ENCODE measurements at regions not wholly inside any gene's neighbourhood (a gene's known extent, or its start where the extent isn't known, plus 50 kb on each side); places are given as distances from the start of the nearest gene placed in this dataset.

DNA sequence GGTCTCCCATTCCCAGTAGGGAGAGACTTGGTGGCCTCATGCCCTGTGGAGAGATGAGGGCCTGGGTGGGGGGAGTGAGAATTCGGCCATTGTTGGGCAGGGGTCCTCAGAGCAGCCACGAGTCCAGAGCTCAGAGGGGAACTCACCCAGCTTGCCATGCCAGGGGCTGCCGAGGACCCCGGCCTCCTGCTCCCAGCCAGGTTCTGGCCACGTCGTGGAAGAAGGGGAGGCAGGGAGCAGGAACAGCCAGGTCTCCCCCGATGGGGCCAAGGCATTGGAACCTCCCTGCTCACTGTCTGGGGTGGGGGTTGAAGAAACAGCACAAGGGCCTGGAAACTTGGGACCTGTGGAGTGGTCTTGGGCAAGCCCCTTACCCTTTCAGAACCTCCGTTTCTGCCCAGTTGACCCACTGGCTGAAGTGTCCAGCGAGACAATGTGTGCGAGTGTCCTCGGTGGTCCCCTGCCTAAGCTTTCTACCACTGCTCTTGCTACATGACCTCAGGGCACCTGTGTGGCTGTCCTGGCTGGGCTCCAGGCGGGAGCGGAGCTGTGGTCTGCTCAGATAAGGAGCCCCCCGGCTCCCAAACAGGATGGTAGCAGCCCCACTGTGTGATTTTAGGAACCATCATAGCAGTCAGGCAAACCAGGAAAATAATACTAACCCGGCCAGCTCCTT, 74.7 kb upstream of the WNT11 start:
- DNase-seq (ENCODE audit: low read depth), result no peak
- TF ChIP-seq, protein P1, sequence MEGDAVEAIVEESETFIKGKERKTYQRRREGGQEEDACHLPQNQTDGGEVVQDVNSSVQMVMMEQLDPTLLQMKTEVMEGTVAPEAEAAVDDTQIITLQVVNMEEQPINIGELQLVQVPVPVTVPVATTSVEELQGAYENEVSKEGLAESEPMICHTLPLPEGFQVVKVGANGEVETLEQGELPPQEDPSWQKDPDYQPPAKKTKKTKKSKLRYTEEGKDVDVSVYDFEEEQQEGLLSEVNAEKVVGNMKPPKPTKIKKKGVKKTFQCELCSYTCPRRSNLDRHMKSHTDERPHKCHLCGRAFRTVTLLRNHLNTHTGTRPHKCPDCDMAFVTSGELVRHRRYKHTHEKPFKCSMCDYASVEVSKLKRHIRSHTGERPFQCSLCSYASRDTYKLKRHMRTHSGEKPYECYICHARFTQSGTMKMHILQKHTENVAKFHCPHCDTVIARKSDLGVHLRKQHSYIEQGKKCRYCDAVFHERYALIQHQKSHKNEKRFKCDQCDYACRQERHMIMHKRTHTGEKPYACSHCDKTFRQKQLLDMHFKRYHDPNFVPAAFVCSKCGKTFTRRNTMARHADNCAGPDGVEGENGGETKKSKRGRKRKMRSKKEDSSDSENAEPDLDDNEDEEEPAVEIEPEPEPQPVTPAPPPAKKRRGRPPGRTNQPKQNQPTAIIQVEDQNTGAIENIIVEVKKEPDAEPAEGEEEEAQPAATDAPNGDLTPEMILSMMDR (conservative IDR thresholded peaks at IDR 0.05; ENCODE audit: control insufficient read depth, insufficient read depth, low read depth, low read length), result no peak
- no peak overlapping the region for H3K4me3 ChIP-seq (ENCODE audit: control insufficient read depth, low read depth, low read length)

DNA sequence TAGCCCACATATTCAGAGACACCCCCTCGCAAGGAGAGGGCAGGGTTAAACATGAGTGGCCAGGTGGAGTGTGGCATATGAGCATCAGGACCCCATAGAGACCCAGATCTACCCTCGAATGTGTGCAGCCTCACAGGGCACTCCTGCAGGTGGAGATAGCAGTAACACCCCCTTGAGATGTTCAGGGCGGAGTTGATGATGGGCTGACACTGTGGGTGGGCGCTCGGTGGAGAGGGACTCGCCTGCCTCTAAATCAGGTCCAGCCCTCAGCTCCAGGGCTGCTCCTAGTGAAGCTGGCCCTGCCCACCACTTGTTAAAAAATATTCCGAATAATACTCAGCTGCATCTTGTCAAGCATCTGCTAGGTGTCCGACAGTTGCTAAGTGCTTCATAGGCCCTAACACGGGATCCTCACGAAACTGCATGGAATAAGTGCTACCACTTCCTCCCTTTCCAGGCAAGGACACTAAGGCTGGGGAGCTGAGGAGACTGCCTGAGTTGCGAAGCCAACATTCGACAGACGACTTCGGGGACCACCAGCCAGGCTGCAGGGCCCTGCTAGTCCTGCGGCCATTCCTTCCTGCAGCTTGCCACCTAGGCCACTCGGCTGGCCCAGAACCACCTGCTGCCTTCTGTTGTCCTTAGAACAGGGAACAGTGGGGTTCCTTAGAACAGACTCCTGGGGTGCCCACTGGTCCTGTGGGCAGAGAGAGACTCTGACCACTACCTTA, 74.0 kb upstream of the WNT11 start:
- TF ChIP-seq, protein P1 (conservative IDR thresholded peaks at IDR 0.05; ENCODE audit: control insufficient read depth, insufficient read depth, low read depth, low read length), result no peak
- DNase-seq (ENCODE audit: low read depth), result no peak
- H3K4me3 ChIP-seq (ENCODE audit: control insufficient read depth, low read depth, low read length), result no peak overlapping the region

DNA sequence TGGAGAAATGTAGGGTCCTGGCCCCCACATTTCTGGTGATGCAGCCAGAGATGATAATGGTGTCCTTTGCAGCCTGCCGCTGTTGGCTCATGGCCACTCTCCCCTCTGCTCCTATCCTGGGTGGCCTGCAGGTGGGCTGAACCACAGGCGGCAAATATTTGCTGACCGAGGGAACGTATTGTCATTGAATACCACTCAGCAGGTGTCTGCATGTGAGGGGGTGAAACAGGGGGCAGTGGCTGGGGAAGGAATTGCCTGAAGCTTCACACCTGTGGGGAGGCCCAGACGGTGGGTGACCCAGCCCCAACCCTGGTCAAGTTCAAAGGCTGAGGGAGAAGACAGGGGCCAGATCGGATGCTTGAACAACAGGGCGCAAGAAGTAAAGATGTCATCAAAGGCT, 73.3 kb upstream of the WNT11 start:
- TF ChIP-seq, protein P1 (conservative IDR thresholded peaks at IDR 0.05; ENCODE audit: control insufficient read depth, insufficient read depth, low read depth, low read length), result no peak
- no peak overlapping the region for H3K4me3 ChIP-seq (ENCODE audit: control insufficient read depth, low read depth, low read length)
- DNase-seq (ENCODE audit: low read depth), result no peak

DNA sequence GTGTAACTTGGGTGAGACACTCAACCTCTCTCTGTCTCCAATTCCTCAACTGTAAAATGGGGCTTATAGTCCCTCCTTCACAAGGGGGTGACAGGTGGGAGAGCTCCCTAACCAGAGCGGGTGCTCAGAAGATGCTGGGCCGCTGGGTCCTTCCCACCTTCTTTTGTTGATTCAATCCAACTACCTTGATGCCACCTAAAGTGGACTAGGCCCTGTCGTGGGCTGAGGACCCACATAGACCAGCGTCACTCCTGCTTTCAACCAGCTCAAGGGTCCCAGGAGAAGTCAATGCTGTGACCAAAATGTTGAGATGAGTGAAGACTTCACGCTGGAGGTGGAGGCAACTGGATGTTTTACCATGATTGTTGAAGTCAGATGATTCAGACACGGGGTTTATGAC, 72.7 kb upstream of the WNT11 start:
- no peak overlapping the region for H3K4me3 ChIP-seq (ENCODE audit: control insufficient read depth, low read depth, low read length)
- TF ChIP-seq, protein P1 (conservative IDR thresholded peaks at IDR 0.05; ENCODE audit: control insufficient read depth, insufficient read depth, low read depth, low read length), result no peak
- DNase-seq (ENCODE audit: low read depth), result no peak

DNA sequence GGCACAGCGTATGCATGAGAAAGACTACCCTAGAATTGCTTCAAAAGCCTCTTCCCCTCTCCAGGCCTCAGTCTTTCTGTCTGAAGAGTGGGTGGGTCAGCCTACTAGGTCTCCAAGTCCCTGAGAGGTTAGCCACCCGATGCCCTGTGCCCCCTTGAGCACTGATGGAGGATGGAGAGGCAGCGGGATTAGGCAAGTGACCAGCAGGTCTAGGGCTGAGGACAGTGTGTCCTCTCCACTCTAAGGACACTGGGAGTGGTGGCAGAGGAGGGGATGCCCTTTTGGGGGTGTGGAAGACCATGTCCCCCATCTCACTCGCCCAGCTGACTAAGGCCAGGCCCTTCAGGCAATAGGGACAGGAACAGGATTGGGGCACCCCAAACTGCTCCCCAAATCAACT, 72.2 kb upstream of the WNT11 start:
- TF ChIP-seq, protein P1 (conservative IDR thresholded peaks at IDR 0.05; ENCODE audit: control insufficient read depth, insufficient read depth, low read depth, low read length), result no peak
- no peak for DNase-seq (ENCODE audit: low read depth)
- no peak overlapping the region for H3K4me3 ChIP-seq (ENCODE audit: control insufficient read depth, low read depth, low read length)

DNA sequence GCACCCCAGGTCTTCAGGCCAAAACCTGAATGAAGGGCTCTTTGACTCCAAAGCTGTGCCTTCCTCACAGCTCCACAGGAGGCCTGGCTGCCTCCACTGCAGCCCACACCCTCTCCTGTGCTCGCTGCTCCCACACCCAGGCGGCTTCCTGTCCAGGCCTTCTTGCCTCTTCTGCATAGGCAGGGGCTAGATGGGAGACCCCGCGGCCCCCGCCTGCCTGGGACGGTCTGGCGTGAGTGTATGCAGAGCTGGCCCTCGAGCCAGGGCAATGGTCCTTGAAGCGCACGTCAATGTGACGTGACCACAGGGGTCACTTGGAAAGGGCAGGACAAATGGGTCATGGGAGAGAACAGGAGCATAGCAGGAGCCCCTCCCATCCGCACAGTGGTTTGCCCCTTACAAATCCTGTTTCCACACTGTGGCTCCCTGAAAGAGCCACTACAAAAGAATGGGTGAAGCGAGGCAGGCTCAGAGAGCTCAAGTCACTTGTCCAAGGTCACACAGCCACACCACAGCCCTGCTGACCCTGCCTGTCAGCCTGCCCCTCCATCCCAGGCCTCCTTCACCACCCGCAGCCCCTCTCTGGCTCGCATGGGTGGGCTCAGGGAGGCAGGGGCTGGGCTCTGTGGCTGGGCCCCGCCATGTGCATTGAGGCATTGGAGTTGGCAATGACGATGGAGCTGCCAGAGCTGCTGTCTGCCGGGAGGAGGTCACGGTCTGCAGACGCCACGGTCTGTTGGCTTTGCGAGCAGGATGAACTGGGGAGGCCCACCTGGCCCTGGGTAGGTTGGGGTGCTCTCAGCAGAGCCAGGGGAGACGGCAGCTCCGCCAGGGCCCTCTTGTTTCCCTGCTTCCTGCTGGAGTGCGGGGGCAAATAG, 71.2 kb upstream of the WNT11 start:
- no peak overlapping the region for H3K4me3 ChIP-seq (ENCODE audit: control insufficient read depth, low read depth, low read length)
- TF ChIP-seq, protein P1 (conservative IDR thresholded peaks at IDR 0.05; ENCODE audit: control insufficient read depth, insufficient read depth, low read depth, low read length), result no peak
- no peak for DNase-seq (ENCODE audit: low read depth)

Data from fibroblast of mammary gland (primary cell).